ENCODE measurements at regions not wholly inside any gene's neighbourhood (a gene's known extent, or its start where the extent isn't known, plus 50 kb on each side); places are given as distances from the start of the nearest gene placed in this dataset.

DNA sequence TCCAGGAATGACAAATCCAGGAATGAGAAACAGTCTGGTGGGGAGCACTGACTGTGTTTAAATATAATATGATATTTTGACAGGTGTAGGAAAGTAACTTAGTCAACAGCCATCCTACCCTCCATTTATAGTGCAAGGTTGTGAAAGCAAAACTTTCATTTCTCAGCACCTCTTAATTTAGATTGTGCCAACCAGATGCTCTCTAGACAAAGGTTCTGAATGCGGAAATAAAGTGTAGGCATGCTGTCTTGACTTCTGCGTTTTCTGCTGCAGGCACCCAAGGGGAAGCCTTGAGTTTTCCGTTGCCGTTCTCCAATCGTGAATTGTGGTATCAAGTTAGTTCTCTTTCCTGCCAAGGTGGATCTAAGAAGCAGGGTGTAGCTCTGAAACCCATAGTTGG is 261.9 kb upstream of the SUCLG2 start:
- TF ChIP-seq POLR2A (IDR thresholded peaks at IDR 0.05), result no peak
- TF ChIP-seq, protein P1, sequence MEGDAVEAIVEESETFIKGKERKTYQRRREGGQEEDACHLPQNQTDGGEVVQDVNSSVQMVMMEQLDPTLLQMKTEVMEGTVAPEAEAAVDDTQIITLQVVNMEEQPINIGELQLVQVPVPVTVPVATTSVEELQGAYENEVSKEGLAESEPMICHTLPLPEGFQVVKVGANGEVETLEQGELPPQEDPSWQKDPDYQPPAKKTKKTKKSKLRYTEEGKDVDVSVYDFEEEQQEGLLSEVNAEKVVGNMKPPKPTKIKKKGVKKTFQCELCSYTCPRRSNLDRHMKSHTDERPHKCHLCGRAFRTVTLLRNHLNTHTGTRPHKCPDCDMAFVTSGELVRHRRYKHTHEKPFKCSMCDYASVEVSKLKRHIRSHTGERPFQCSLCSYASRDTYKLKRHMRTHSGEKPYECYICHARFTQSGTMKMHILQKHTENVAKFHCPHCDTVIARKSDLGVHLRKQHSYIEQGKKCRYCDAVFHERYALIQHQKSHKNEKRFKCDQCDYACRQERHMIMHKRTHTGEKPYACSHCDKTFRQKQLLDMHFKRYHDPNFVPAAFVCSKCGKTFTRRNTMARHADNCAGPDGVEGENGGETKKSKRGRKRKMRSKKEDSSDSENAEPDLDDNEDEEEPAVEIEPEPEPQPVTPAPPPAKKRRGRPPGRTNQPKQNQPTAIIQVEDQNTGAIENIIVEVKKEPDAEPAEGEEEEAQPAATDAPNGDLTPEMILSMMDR (IDR thresholded peaks at IDR 0.05 in 8 of 11, conservative IDR thresholded peaks at IDR 0.05 in 3 of 11), result no peak
- no peak for TF ChIP-seq POLR2AphosphoS5 (IDR thresholded peaks at IDR 0.05)
